ENCODE measurements at regions not wholly inside any gene's neighbourhood (a gene's known extent, or its start where the extent isn't known, plus 50 kb on each side); places are given as distances from the start of the nearest gene placed in this dataset.

- TF ChIP-seq CTCF (conservative IDR thresholded peaks at IDR 0.05) (no peak), ZFX (IDR thresholded peaks at IDR 0.05) (no peak)
Measured at GRCh38 chr15:53397041-53397616, 362.3 kb downstream of the WDR72 start.

GRCh38 chr15:53395871-53396270, 363.6 kb downstream of the WDR72 start:
- H3K27ac ChIP-seq = no peak overlapping the region
- no peak for TF ChIP-seq ZFX (IDR thresholded peaks at IDR 0.05)
- no peak for TF ChIP-seq CTCF (conservative IDR thresholded peaks at IDR 0.05)

More at GRCh38 chr15:53397041-53397616, 362.3 kb downstream of the WDR72 start:
- no peak overlapping the region for H3K27ac ChIP-seq

- TF ChIP-seq CTCF (conservative IDR thresholded peaks at IDR 0.05) (no peak), ZFX (IDR thresholded peaks at IDR 0.05) (no peak)
- H3K27ac ChIP-seq = no peak overlapping the region
Measured at GRCh38 chr15:53390549-53390948, 368.9 kb downstream of the WDR72 start.

GRCh38 chr15:53389271-53390037, 370.0 kb downstream of the WDR72 start:
- no peak for TF ChIP-seq ZFX (IDR thresholded peaks at IDR 0.05)
- no peak for TF ChIP-seq CTCF (conservative IDR thresholded peaks at IDR 0.05)

GRCh38 chr15:53384417-53384816, 375.0 kb downstream of the WDR72 start:
- TF ChIP-seq ZFX (IDR thresholded peaks at IDR 0.05) (no peak), CTCF (conservative IDR thresholded peaks at IDR 0.05) (peak; percentile 68)
- no peak overlapping the region for H3K27ac ChIP-seq

More at GRCh38 chr15:53389271-53390037, 370.0 kb downstream of the WDR72 start:
- H3K27ac ChIP-seq = no peak overlapping the region

DNA sequence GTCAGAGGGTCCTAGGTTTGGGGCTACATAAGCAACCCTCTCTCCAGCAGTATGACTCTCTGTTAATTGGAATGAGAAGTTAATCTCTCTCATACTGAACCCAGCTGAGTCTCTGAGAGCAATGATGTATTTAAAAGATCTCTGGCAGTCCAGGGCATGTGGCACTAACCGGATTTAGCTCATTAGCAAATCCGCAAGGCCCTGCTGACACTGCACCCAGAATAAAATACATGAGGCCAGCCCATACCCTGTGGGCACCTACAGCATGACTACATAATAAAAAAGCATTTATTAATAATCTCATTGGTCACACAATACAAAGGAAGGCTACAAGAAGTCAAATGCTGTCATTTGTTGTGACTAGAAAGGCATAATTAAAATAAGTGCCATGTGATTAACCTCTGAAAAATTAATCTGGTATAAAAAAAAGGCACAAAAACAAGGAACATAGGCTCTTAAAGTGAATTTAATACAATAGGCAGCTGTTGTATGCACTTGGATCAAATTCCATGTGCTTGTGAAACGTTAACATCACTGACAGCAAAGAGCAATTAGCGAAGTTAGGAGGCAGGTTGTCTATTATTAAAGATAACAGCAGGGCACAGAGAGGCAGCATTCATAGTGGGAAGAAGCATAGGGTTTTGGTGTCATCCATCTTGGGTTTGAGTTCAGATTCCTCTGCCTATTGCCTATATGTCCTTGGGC, 381.2 kb downstream of the WDR72 start:
- H3K27ac ChIP-seq = no peak overlapping the region
- TF ChIP-seq CTCF (conservative IDR thresholded peaks at IDR 0.05) (no peak), ZFX (IDR thresholded peaks at IDR 0.05) (no peak)

DNA sequence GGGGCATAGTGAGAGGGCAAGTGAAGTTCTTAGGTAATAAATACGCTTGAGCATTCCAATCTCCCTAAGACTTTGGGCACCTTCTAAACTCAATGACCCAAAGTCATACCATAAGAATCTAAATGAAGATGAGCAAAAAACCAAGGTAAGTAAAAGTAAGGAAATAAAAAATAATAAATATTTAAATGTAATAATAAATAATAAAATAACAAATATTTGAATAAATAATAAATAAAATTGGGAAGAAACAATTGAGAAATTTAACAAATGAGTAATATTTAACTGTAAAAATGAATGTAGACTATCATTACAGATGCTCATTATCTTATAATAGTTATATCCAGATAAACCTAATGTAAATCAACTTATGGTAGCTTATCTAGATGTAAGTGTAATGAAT, 391.7 kb downstream of the WDR72 start:
- no peak for TF ChIP-seq ZFX (IDR thresholded peaks at IDR 0.05)
- TF ChIP-seq CTCF (conservative IDR thresholded peaks at IDR 0.05) = no peak
- H3K27ac ChIP-seq = no peak overlapping the region

Measured in C4-2B (cell line).